CD1c-positive myeloid dendritic cell (primary cell): ENCODE measurements at regions not wholly inside any gene's neighbourhood (a gene's known extent, or its start where the extent isn't known, plus 50 kb on each side); places are given as distances from the start of the nearest gene placed in this dataset.
"Not testable (repeated sequence)": the region's sequence is repeated elsewhere in the genome, so short reads cannot be mapped to it uniquely, and the experiment has no call there.

Experiments used
- DNase-seq: peaks from one replicate; pipeline ENCODE4 v3.0.0-alpha.2; 2016; ENCODE audit errors: extremely low spot score

- no peak for DNase-seq
These were observed 242.4 kb upstream of the LYPLAL1 start for GRCh38 chr1:218931324-218931723.

- no peak for DNase-seq
These were observed 240.2 kb upstream of the LYPLAL1 start for GRCh38 chr1:218933513-218933912.

- DNase-seq = not testable (repeated sequence)
These were observed 238.3 kb upstream of the LYPLAL1 start for GRCh38 chr1:218935408-218935807.

- DNase-seq = no peak
These were observed 235.4 kb upstream of the LYPLAL1 start for GRCh38 chr1:218938259-218938658.

- DNase-seq = no peak
These were observed 234.6 kb upstream of the LYPLAL1 start for GRCh38 chr1:218939095-218939494.

- no peak for DNase-seq
These were observed 231.2 kb upstream of the LYPLAL1 start for GRCh38 chr1:218942431-218942830.

- DNase-seq = no peak
These were observed 230.3 kb upstream of the LYPLAL1 start for GRCh38 chr1:218943371-218943770.

- no peak for DNase-seq
These were observed 228.6 kb upstream of the LYPLAL1 start for GRCh38 chr1:218945050-218945449.

GRCh38 chr1:218946147-218946546 is 227.5 kb upstream of the LYPLAL1 start:
- no peak for DNase-seq

GRCh38 chr1:218948446-218948845 is 225.2 kb upstream of the LYPLAL1 start:
- DNase-seq = no peak

- no peak for DNase-seq
These were observed 220.3 kb upstream of the LYPLAL1 start for GRCh38 chr1:218953386-218953785.

- no peak for DNase-seq
These were observed 215.7 kb upstream of the LYPLAL1 start for GRCh38 chr1:218957971-218958370.

GRCh38 chr1:218959784-218960183 is 213.9 kb upstream of the LYPLAL1 start:
- no peak for DNase-seq

- no peak for DNase-seq
These were observed 209.1 kb upstream of the LYPLAL1 start for GRCh38 chr1:218964471-218965185.

GRCh38 chr1:218965821-218966220 is 207.9 kb upstream of the LYPLAL1 start:
- DNase-seq = no peak

- DNase-seq = no peak
These were observed 206.4 kb upstream of the LYPLAL1 start for GRCh38 chr1:218967254-218967653.

- DNase-seq = no peak
These were observed 205.8 kb upstream of the LYPLAL1 start for GRCh38 chr1:218967836-218968235.

GRCh38 chr1:218969006-218969405 is 204.7 kb upstream of the LYPLAL1 start:
- no peak for DNase-seq

- no peak for DNase-seq
These were observed 203.2 kb upstream of the LYPLAL1 start for GRCh38 chr1:218970397-218970990.

- DNase-seq = no peak
These were observed 202.5 kb upstream of the LYPLAL1 start for GRCh38 chr1:218971156-218971555.

GRCh38 chr1:218980881-218981280 is 192.8 kb upstream of the LYPLAL1 start:
- DNase-seq = no peak

- no peak for DNase-seq
These were observed 191.2 kb upstream of the LYPLAL1 start for GRCh38 chr1:218982482-218982881.

GRCh38 chr1:218983433-218983832 is 190.2 kb upstream of the LYPLAL1 start:
- DNase-seq = no peak

GRCh38 chr1:218983848-218984247 is 189.8 kb upstream of the LYPLAL1 start:
- DNase-seq = no peak
